ENCODE measurements at regions not wholly inside any gene's neighbourhood (a gene's known extent, or its start where the extent isn't known, plus 50 kb on each side); places are given as distances from the start of the nearest gene placed in this dataset.

- TF ChIP-seq ZBTB34 (CRISPR knock-in tag; IDR thresholded peaks at IDR 0.05) (no peak), KDM1A (IDR thresholded peaks at IDR 0.05) (no peak), USF1 (CRISPR knock-in tag; IDR thresholded peaks at IDR 0.05) (no peak), POLR2H (tag; IDR thresholded peaks at IDR 0.05; ENCODE audit: low read depth) (no peak)
These were observed 158.1 kb upstream of the HMHB1 start (continued) for GRCh38 chr5:143653766-143654282.

- no peak for FAIRE-seq
- BruUV-seq (replicated peaks): no TSS peak
- Histone ChIP-seq H3K4me2 (ENCODE audit: insufficient read depth, low read length) (no peak overlapping the region), H3K79me2 (ENCODE audit: control insufficient read depth, insufficient read depth, low read length) (no peaks in the 10 kb centered on the region), H4K20me1 (replicated peaks; ENCODE audit: control insufficient read depth, insufficient read depth, low read length) (no peaks in the 10 kb centered on the region), H3K27ac (ENCODE audit: extremely low read depth, low read depth, low read length) (no peak overlapping the region), H3K4me3 (no peak overlapping the region), H3K4me1 (replicated peaks in 1 of 2; ENCODE audit: control insufficient read depth in 2 of 2, insufficient read depth in 2 of 2, low read length in 2 of 2) (no peaks in the 10 kb centered on the region), H2AFZ (ENCODE audit: low read depth, low read length) (no peak overlapping the region), H3K27me3 (ENCODE audit: control insufficient read depth in 2 of 2, insufficient read depth in 2 of 2, low read length in 2 of 2) (no peaks in the 10 kb centered on the region), H3K9me1 (ENCODE audit: control insufficient read depth, insufficient read depth, low read length) (no peaks in the 10 kb centered on the region), H3K36me3 (ENCODE audit: control insufficient read depth, insufficient read depth, low read length) (no peaks in the 10 kb centered on the region), H3K9me3 (replicated peaks; ENCODE audit: control insufficient read depth, insufficient read depth, low read depth, low read length) (no peaks in the 10 kb centered on the region), H3K9ac (ENCODE audit: insufficient read depth in 1 of 2, low read depth in 2 of 2, low read length in 2 of 2) (no peak overlapping the region)
- WGBS (ENCODE audit: insufficient coverage, low coverage, missing lambda C conversion rate): 0% methylated on average over 2 of the region's 2 CpGs
- no peak for DNase-seq (ENCODE audit: extremely low read depth in 1 of 4, low spot score in 3 of 4)
- POLR2A ChIA-PET: no interaction called here
- in situ Hi-C loops (cut with MboI): no loop called here
- no peak for ATAC-seq
- intact Hi-C loops (cut with micrococcal nuclease): no loop called here
- CTCF ChIA-PET (ENCODE audit: low intra/inter-chr PET ratio): no interaction called here
- TF ChIP-seq LCOR (CRISPR knock-in tag; IDR thresholded peaks at IDR 0.05): no peak
- no peak for TF ChIP-seq HCFC1 (IDR thresholded peaks at IDR 0.05; ENCODE audit: low read depth, low read length)
- no peak for TF ChIP-seq CBX3 (IDR thresholded peaks at IDR 0.05; ENCODE audit: borderline replicate concordance in 1 of 2, low read length in 2 of 2)
- TF ChIP-seq SLC30A9 (CRISPR knock-in tag; IDR thresholded peaks at IDR 0.05): no peak
- no peak for TF ChIP-seq HDAC2 (IDR thresholded peaks at IDR 0.05)
- no peak for TF ChIP-seq STAT5B (CRISPR knock-in tag; IDR thresholded peaks at IDR 0.05)
- no peak for TF ChIP-seq ZNF551 (CRISPR knock-in tag; IDR thresholded peaks at IDR 0.05)
- TF ChIP-seq ZFP36 (IDR thresholded peaks at IDR 0.05; ENCODE audit: low read depth, low read length, partially characterized antibody): no peak
- no peak for TF ChIP-seq GTF2E2 (tag; IDR thresholded peaks at IDR 0.05)
- TF ChIP-seq ZNF75A (CRISPR knock-in tag; IDR thresholded peaks at IDR 0.05): no peak
- no peak for TF ChIP-seq ZNF212 (CRISPR knock-in tag; IDR thresholded peaks at IDR 0.05)
- no peak for TF ChIP-seq MYC (IDR thresholded peaks at IDR 0.05; ENCODE audit: low read depth, low read length)
- TF ChIP-seq MYC (CRISPR knock-in tag; IDR thresholded peaks at IDR 0.05; ENCODE audit: borderline replicate concordance, low read depth): no peak
- no peak for TF ChIP-seq TFAM (CRISPR knock-in tag; conservative IDR thresholded peaks at IDR 0.05)
- no peak for TF ChIP-seq ZNF583 (CRISPR knock-in tag; IDR thresholded peaks at IDR 0.05)
- no peak for TF ChIP-seq TAF1 (IDR thresholded peaks at IDR 0.05; ENCODE audit: control insufficient read depth, extremely low read depth, insufficient read depth, low read length, severe bottlenecking)
These were observed 158.7 kb upstream of the HMHB1 start for GRCh38 chr5:143653256-143653655.

All from K562 (cell line).